T-helper 1 cell treated with Interleukin-12 subunit alpha and Interleukin-12 subunit beta and Interleukin-4 antibody, amounts not matched to agents 30 μg/mL and 1 μg/mL, for 36 hours (primary cell): ENCODE measurements at regions not wholly inside any gene's neighbourhood (a gene's known extent, or its start where the extent isn't known, plus 50 kb on each side); places are given as distances from the start of the nearest gene placed in this dataset.

ENCODE experiments used
- H3K27ac Mint-ChIP-seq: one replicate; pipeline ENCODE4 v1.8.0; 2021; ENCODE audit warnings: mild to moderate bottlenecking, mixed read lengths
- H3K27me3 Mint-ChIP-seq: one replicate; pipeline ENCODE4 v1.8.0; 2021; ENCODE audit warnings: low read depth, mixed read lengths
- H3K36me3 Mint-ChIP-seq: one replicate; pipeline ENCODE4 v1.8.0; 2021; ENCODE audit warnings: low read depth, mixed read lengths
- H3K4me1 Mint-ChIP-seq: one replicate; pipeline ENCODE4 v1.8.0; 2021; ENCODE audit warnings: low read depth, mixed read lengths
- H3K4me3 Mint-ChIP-seq: one replicate; pipeline ENCODE4 v1.8.0; 2021; ENCODE audit warnings: mild to moderate bottlenecking, moderate library complexity, mixed read lengths
- H3K9me3 Mint-ChIP-seq: one replicate; pipeline ENCODE4 v1.8.0; 2021; ENCODE audit warnings: mixed read lengths

- no peaks in the 10 kb centered on the region for H3K9me3 Mint-ChIP-seq
- H3K36me3 Mint-ChIP-seq, result no peaks in the 10 kb centered on the region
- H3K27me3 Mint-ChIP-seq, result no peaks in the 10 kb centered on the region
- peaks cover 5% of the 10 kb centered on the region for H3K4me1 Mint-ChIP-seq
- no peak overlapping the region for H3K4me3 Mint-ChIP-seq
- H3K27ac Mint-ChIP-seq, result no peak overlapping the region
Observed at GRCh38 chr10:4067931-4068561, 283.0 kb upstream of the KLF6 start.

- no peak overlapping the region for H3K27ac Mint-ChIP-seq
- H3K4me3 Mint-ChIP-seq, result no peak overlapping the region
- no peaks in the 10 kb centered on the region for H3K36me3 Mint-ChIP-seq
Observed at GRCh38 chr10:4067531-4067930, 282.5 kb upstream of the KLF6 start.

DNA sequence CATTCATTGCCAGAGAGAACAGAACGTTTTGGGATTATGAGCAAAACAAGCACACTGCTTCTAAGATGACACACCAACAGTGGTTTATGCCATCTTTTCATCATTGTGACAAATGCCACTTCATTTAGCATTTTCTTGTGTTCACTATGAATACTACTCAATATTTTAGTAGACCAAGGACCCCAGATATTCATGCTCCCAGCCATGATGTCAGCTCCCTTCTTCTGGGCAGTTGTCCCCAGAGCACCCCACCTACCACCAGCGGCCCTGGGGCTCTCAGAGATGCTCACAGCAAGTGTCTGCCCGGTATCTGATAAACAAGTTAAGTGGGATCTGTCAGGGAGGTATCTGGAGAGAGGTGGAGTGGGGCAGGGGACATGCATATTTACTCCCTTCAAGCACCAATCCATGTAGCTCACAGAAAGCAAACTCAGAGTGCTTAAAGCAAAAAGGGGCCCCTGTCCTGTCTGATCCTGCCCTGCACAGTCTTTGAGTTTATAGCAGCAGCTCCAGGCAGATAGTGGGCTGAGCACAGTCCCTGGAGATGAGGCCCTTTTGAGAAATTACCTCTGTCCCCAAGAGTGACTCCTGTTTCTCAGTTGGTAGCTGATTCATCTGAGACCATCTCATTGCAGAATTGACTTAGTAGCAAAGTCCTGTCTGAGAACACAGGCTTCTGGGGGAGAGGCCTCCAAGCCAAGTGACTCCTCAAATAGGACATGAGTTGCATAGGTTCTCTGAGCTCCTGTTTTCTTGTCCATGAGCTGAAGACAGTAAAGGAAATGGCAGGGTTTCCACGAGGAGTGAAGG is 281.8 kb upstream of the KLF6 start:
- no peak overlapping the region for H3K27ac Mint-ChIP-seq
- no peak overlapping the region for H3K4me3 Mint-ChIP-seq
- H3K36me3 Mint-ChIP-seq, result no peaks in the 10 kb centered on the region
- H3K4me1 Mint-ChIP-seq, result peaks cover 13% of the 10 kb centered on the region
- H3K27me3 Mint-ChIP-seq, result no peaks in the 10 kb centered on the region
- H3K9me3 Mint-ChIP-seq, result no peaks in the 10 kb centered on the region

More at GRCh38 chr10:4067531-4067930, 282.5 kb upstream of the KLF6 start:
- H3K9me3 Mint-ChIP-seq, result no peaks in the 10 kb centered on the region
- no peaks in the 10 kb centered on the region for H3K27me3 Mint-ChIP-seq
- H3K4me1 Mint-ChIP-seq, result peaks cover 8% of the 10 kb centered on the region

DNA sequence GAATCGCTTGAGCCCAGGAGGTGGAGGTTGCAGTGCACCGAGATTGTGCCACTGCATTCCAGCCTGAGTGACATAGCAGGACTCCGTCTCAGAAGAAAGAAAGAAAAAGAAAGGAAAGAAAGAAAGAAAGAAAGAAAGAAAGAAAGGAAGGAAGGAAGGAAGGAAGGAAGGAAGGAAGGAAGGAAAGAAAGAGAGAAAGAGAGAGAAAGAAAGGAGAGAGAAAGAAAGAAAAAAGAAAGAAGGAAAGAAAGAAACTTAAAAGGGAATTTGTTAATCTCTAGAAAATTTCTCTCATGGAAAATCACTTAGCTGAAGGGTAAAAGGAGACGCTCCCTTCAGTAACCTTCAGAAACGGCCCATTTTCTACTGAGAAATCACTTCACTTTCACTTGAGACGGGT is 279.5 kb upstream of the KLF6 start:
- Mint-ChIP-seq H3K4me1 (peaks cover 33% of the 10 kb centered on the region), H3K27ac (no peak overlapping the region), H3K27me3 (no peaks in the 10 kb centered on the region), H3K36me3 (no peaks in the 10 kb centered on the region), H3K9me3 (no peaks in the 10 kb centered on the region), H3K4me3 (no peak overlapping the region)

- Mint-ChIP-seq H3K4me3 (no peak overlapping the region), H3K27me3 (no peaks in the 10 kb centered on the region), H3K36me3 (no peaks in the 10 kb centered on the region), H3K9me3 (no peaks in the 10 kb centered on the region), H3K4me1 (peaks cover 34% of the 10 kb centered on the region), H3K27ac (no peak overlapping the region)
Observed at GRCh38 chr10:4063717-4064116, 278.7 kb upstream of the KLF6 start.

GRCh38 chr10:4062751-4063150 is 277.7 kb upstream of the KLF6 start:
- no peaks in the 10 kb centered on the region for H3K9me3 Mint-ChIP-seq
- no peaks in the 10 kb centered on the region for H3K27me3 Mint-ChIP-seq
- no peak overlapping the region for H3K4me3 Mint-ChIP-seq
- peaks cover 37% of the 10 kb centered on the region for H3K4me1 Mint-ChIP-seq
- H3K27ac Mint-ChIP-seq, result no peak overlapping the region
- H3K36me3 Mint-ChIP-seq, result no peaks in the 10 kb centered on the region

DNA sequence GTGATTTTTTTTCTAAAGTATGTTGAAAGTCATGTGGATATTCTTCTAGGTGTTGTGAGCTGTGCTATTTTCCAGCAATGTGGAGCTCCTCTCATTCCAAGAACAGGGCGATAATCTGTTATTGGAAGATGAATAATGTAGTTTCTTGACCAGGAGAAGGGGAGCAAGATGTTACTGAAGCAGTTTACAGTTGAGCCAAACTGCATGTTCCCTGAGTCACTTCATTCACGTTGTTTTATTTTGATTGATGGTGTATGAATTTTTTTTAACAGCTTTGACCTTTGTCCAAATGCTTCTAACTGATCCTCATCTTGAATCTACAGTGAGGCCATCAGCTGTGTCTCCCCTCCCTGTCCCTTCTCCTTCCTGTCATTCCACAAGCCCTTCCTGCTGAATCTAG is 277.1 kb upstream of the KLF6 start:
- Mint-ChIP-seq H3K36me3 (no peaks in the 10 kb centered on the region), H3K4me1 (peaks cover 37% of the 10 kb centered on the region), H3K27ac (no peak overlapping the region), H3K9me3 (no peaks in the 10 kb centered on the region), H3K27me3 (no peaks in the 10 kb centered on the region), H3K4me3 (no peak overlapping the region)

DNA sequence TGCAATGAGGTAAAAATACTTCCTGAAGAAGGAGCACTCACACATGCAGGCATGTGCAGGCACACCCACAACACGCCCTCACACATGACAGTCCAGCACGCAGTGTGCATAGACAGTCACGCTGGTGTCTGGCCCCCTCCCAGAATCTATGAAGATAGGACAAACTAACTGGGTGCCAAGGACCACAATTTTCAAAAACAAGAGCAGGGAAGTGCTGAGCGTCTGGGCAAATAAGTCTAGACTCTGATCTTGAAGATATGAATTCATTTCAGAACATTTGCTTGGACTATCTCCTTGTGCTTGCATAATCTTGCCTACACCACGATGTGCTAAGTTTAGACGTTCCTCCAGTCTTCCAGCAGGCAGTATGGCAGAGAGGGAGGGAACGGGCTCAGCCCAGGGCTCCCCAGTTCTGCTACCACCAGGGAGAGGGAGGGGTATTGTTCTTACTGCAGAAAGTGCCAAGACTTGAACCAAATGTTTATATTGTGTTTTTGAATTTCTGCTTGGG is 276.5 kb upstream of the KLF6 start:
- H3K4me3 Mint-ChIP-seq, result no peak overlapping the region
- H3K36me3 Mint-ChIP-seq, result no peaks in the 10 kb centered on the region
- peaks cover 37% of the 10 kb centered on the region for H3K4me1 Mint-ChIP-seq
- peak overlapping the region; percentile 21 for H3K27ac Mint-ChIP-seq
- no peaks in the 10 kb centered on the region for H3K27me3 Mint-ChIP-seq
- no peaks in the 10 kb centered on the region for H3K9me3 Mint-ChIP-seq

GRCh38 chr10:4059471-4060138 is 274.6 kb upstream of the KLF6 start:
- Mint-ChIP-seq H3K4me3 (peak overlapping the region; percentile 54), H3K36me3 (no peaks in the 10 kb centered on the region), H3K4me1 (peaks cover 37% of the 10 kb centered on the region), H3K27me3 (no peaks in the 10 kb centered on the region), H3K9me3 (no peaks in the 10 kb centered on the region), H3K27ac (peak overlapping the region; percentile 67)

- no peaks in the 10 kb centered on the region for H3K27me3 Mint-ChIP-seq
- H3K4me1 Mint-ChIP-seq, result peaks cover 38% of the 10 kb centered on the region
- no peak overlapping the region for H3K4me3 Mint-ChIP-seq
- no peaks in the 10 kb centered on the region for H3K36me3 Mint-ChIP-seq
- no peaks in the 10 kb centered on the region for H3K9me3 Mint-ChIP-seq
- H3K27ac Mint-ChIP-seq, result no peak overlapping the region
Observed at GRCh38 chr10:4058514-4059029, 273.6 kb upstream of the KLF6 start.

DNA sequence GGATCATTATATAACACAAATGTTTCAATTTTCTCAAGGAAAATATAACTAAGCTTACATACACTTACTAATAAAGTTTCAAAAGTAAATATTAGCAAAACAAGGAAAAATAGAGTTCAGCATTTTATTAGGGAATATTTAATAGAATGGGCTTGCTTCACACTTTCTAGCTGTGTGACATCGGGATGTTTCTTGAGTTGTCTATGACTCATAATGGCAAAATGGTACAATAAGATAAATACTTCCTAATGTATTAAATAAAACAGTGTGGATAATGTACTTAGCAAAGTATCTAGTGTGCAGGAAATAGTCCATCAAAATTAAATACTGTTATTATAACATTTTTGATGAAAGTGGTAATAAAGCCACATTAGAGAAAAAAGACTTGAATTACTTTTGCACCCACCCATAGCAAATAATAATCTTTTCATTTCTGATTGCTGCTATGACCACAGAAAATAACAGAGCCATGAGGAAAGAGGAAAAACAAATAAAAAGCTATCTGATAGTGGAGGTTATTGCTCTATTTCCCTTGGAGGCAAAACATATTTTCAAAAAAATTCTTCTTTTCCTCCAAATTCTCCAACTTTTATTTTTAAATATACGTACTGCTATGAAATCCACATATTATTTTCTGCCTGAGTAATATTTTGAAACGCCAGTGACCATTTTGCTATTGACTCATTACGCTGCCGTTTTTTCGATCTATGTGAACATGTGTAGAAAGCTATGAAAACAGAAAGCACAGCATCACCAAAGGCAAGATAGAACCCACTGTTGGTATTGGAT is 272.9 kb upstream of the KLF6 start:
- H3K27ac Mint-ChIP-seq, result no peak overlapping the region
- H3K4me3 Mint-ChIP-seq, result no peak overlapping the region
- no peaks in the 10 kb centered on the region for H3K27me3 Mint-ChIP-seq
- no peaks in the 10 kb centered on the region for H3K36me3 Mint-ChIP-seq
- H3K4me1 Mint-ChIP-seq, result peaks cover 36% of the 10 kb centered on the region
- H3K9me3 Mint-ChIP-seq, result no peaks in the 10 kb centered on the region

- Mint-ChIP-seq H3K4me1 (peaks cover 32% of the 10 kb centered on the region), H3K36me3 (no peaks in the 10 kb centered on the region), H3K9me3 (no peaks in the 10 kb centered on the region), H3K27ac (no peak overlapping the region), H3K27me3 (no peaks in the 10 kb centered on the region), H3K4me3 (no peak overlapping the region)
Observed at GRCh38 chr10:4057021-4057420, 272.0 kb upstream of the KLF6 start.

DNA sequence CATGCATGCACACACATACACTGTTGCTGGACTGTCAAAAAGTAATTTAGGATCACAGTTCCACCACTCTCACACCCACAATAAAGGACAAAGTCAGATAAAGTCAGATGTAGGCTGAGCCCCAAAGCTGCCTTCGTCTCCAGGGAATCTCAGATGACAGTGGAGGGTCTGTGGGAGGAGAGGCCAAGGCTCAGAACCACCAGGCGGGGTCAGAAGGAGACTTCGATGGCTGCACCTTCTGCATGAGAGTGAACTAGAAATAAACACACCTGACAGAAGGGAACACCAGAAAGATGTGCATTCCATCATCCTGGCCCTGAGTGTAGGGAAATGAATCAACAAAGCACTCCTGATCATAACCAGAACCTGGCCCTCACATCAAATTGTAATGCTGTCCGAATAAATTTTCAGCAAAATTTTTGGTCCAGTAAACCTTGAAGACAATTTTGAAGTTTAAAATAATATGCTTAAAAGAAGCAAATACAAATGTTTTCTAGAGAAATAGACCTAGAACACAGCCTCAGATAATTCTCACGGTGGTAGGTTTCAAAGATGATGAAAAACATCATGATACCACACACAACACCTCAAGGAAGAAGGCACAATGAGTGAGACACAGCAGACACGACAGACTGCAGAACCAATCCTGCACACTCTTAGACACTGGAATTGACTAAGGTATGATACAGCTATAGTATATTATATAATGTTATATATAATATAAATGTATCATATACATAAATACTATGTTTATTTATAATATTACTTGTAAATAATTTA is 269.8 kb upstream of the KLF6 start:
- Mint-ChIP-seq H3K27ac (no peak overlapping the region), H3K9me3 (no peaks in the 10 kb centered on the region), H3K4me3 (no peak overlapping the region), H3K4me1 (peaks cover 18% of the 10 kb centered on the region), H3K36me3 (no peaks in the 10 kb centered on the region), H3K27me3 (no peaks in the 10 kb centered on the region)
